ENCODE measurements at regions not wholly inside any gene's neighbourhood (a gene's known extent, or its start where the extent isn't known, plus 50 kb on each side); places are given as distances from the start of the nearest gene placed in this dataset.

GRCh38 chr21:25461725-25462124 is 145.6 kb downstream of the MRPL39 start:
- no peaks in the 10 kb centered on the region for H3K79me2 ChIP-seq (replicated peaks; ENCODE audit: insufficient read depth)
- H3K27ac Mint-ChIP-seq: no peak overlapping the region
- no peak overlapping the region for H3K4me2 ChIP-seq
- no peak overlapping the region for H3K27ac ChIP-seq (ENCODE audit: low read depth)
- H3K9me2 ChIP-seq (ENCODE audit: insufficient read depth): no peaks in the 10 kb centered on the region
- no peaks in the 10 kb centered on the region for H3F3A ChIP-seq (replicated peaks; ENCODE audit: low read depth)
- DNase-seq (ENCODE audit: low spot score) (no peak), ATAC-seq (no peak)
- no peaks in the 10 kb centered on the region for H3K36me3 Mint-ChIP-seq (ENCODE audit: low read depth)
- H4K20me1 ChIP-seq (replicated peaks; ENCODE audit: insufficient read depth): no peaks in the 10 kb centered on the region
- TF ChIP-seq EZH2 (IDR thresholded peaks at IDR 0.05; ENCODE audit: low read depth, unreplicated experiment): no peak
- no peaks in the 10 kb centered on the region for H3K9me3 Mint-ChIP-seq
- no peaks in the 10 kb centered on the region for H3K27me3 ChIP-seq (ENCODE audit: insufficient read depth)
- H2AFZ ChIP-seq: no peak overlapping the region
- H3K4me1 Mint-ChIP-seq: no peaks in the 10 kb centered on the region
- no peak overlapping the region for H3K4me3 Mint-ChIP-seq
- no peaks in the 10 kb centered on the region for H3K4me1 ChIP-seq (ENCODE audit: insufficient read depth)
- no peaks in the 10 kb centered on the region for H3K36me3 ChIP-seq (ENCODE audit: insufficient read depth)
- no peak overlapping the region for H3K4me3 ChIP-seq
- no peaks in the 10 kb centered on the region for H3K27me3 Mint-ChIP-seq (ENCODE audit: insufficient read depth, low read depth, poor library complexity)

GRCh38 chr21:25459993-25460392 is 147.3 kb downstream of the MRPL39 start:
- no peaks in the 10 kb centered on the region for H3K9me2 ChIP-seq (ENCODE audit: insufficient read depth)
- DNase-seq (ENCODE audit: low spot score) (no peak), ATAC-seq (no peak)
- H3K4me1 ChIP-seq (ENCODE audit: insufficient read depth): no peaks in the 10 kb centered on the region
- no peak overlapping the region for H3K27ac Mint-ChIP-seq
- H3K4me3 Mint-ChIP-seq: no peak overlapping the region
- H3K4me2 ChIP-seq: no peak overlapping the region
- H3K27me3 ChIP-seq (ENCODE audit: insufficient read depth): no peaks in the 10 kb centered on the region
- H3F3A ChIP-seq (replicated peaks; ENCODE audit: low read depth): no peaks in the 10 kb centered on the region
- H3K79me2 ChIP-seq (replicated peaks; ENCODE audit: insufficient read depth): no peaks in the 10 kb centered on the region
- H3K4me1 Mint-ChIP-seq: no peaks in the 10 kb centered on the region
- H3K9me3 Mint-ChIP-seq: no peaks in the 10 kb centered on the region
- no peaks in the 10 kb centered on the region for H4K20me1 ChIP-seq (replicated peaks; ENCODE audit: insufficient read depth)
- no peaks in the 10 kb centered on the region for H3K36me3 Mint-ChIP-seq (ENCODE audit: low read depth)
- no peak overlapping the region for H3K4me3 ChIP-seq
- no peaks in the 10 kb centered on the region for H3K36me3 ChIP-seq (ENCODE audit: insufficient read depth)
- no peak overlapping the region for H2AFZ ChIP-seq
- no peaks in the 10 kb centered on the region for H3K27me3 Mint-ChIP-seq (ENCODE audit: insufficient read depth, low read depth, poor library complexity)
- H3K27ac ChIP-seq (ENCODE audit: low read depth): no peak overlapping the region
- TF ChIP-seq CREB1 (CRISPR knock-in tag; IDR thresholded peaks at IDR 0.05; ENCODE audit: low read depth): no peak
- TF ChIP-seq EZH2 (IDR thresholded peaks at IDR 0.05; ENCODE audit: low read depth, unreplicated experiment): no peak
- no peak for TF ChIP-seq ZNF462 (CRISPR knock-in tag; IDR thresholded peaks at IDR 0.05)
- no peak for TF ChIP-seq ZNF114 (CRISPR knock-in tag; IDR thresholded peaks at IDR 0.05)
- TF ChIP-seq REST (IDR thresholded peaks at IDR 0.05; ENCODE audit: unreplicated experiment): no peak
- TF ChIP-seq CTCF (conservative IDR thresholded peaks at IDR 0.05; ENCODE audit: low read depth in 2 of 2): no peak
- TF ChIP-seq EZH2phosphoT487 (IDR thresholded peaks at IDR 0.05; ENCODE audit: unreplicated experiment): no peak
- no peak for TF ChIP-seq ETS1 (IDR thresholded peaks at IDR 0.05)
- no peak for TF ChIP-seq JUNB (IDR thresholded peaks at IDR 0.05; ENCODE audit: unreplicated experiment)
- TF ChIP-seq STAT1 (IDR thresholded peaks at IDR 0.05; ENCODE audit: unreplicated experiment): no peak

Measured in GM23338 (cell line).